ENCODE measurements at regions not wholly inside any gene's neighbourhood (a gene's known extent, or its start where the extent isn't known, plus 50 kb on each side); places are given as distances from the start of the nearest gene placed in this dataset.
A peak's percentile ranks its signal among the peaks of the same experiment; 100 is the strongest.

DNA sequence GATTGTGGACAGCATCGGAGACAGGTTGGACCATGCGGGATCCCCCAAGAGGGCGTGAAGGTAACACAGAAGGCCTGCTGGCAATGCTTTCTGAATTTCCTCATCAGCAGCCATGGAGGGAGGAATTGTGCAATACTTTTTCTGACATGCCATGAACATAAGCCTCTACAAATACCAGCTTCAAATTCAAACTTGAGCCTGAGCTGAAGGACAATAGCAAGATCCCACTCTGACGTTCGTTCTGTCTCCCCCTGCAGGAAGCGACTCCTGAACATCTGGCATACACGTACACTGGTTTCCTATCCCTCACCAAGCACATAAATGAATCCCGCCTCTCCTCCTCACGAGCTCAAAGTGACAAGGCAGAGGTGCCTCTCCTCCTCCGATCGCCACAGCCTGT, 312.2 kb downstream of the BRD1 start:
- Histone ChIP-seq H2BK5ac (ENCODE audit: low read depth, low read length, poor library complexity, severe bottlenecking) (no peak overlapping the region), H3K4me2 (ENCODE audit: low read depth, low read length) (no peak overlapping the region), H2BK120ac (ENCODE audit: low read depth, low read length) (no peak overlapping the region), H3K9me1 (ENCODE audit: insufficient read depth, low read length) (no peaks in the 10 kb centered on the region), H2BK15ac (ENCODE audit: low read depth, low read length) (no peak overlapping the region), H3K27me3 (ENCODE audit: control insufficient read depth, insufficient read depth, low read length) (no peaks in the 10 kb centered on the region), H3K36me3 (ENCODE audit: control insufficient read depth, insufficient read depth, low read length) (no peaks in the 10 kb centered on the region), H3K79me1 (ENCODE audit: low read depth in 1 of 2, low read length in 2 of 2) (no peaks in the 10 kb centered on the region), H3K9ac (ENCODE audit: low read depth, low read length) (no peak overlapping the region), H3K4me1 (ENCODE audit: control insufficient read depth, insufficient read depth, low read length) (no peaks in the 10 kb centered on the region), H3K4me3 (ENCODE audit: insufficient read depth, low read depth, low read length) (no peak overlapping the region), H3K4ac (ENCODE audit: low read depth, low read length) (no peak overlapping the region), H2AK9ac (replicated peaks; ENCODE audit: low read depth, low read length, poor library complexity) (no peak overlapping the region), H3K9me3 (ENCODE audit: control insufficient read depth, insufficient read depth, low read length) (peaks cover 36% of the 10 kb centered on the region), H4K91ac (ENCODE audit: insufficient read depth, low read depth, low read length) (no peak overlapping the region), H3K56ac (ENCODE audit: extremely low read depth, insufficient read depth, low read length) (no peak overlapping the region), H3K14ac (replicated peaks; ENCODE audit: low read depth, low read length) (no peak overlapping the region), H2BK20ac (ENCODE audit: low read depth, low read length) (no peak overlapping the region), H4K20me1 (ENCODE audit: insufficient read depth, low read length) (no peaks in the 10 kb centered on the region), H3K18ac (ENCODE audit: low read depth, low read length) (no peak overlapping the region), H4K5ac (ENCODE audit: low read depth, low read length) (no peak overlapping the region), H4K8ac (ENCODE audit: low read depth in 2 of 2, low read length in 2 of 2) (no peak overlapping the region), H2AFZ (replicated peaks; ENCODE audit: low read length, poor library complexity) (no peak overlapping the region), H3K23ac (ENCODE audit: low read depth, low read length) (no peak overlapping the region), H2AK5ac (ENCODE audit: low read depth, low read length) (no peak overlapping the region), H3K27ac (ENCODE audit: insufficient read depth, low read length) (no peak overlapping the region)
- TF ChIP-seq RFX5 (IDR thresholded peaks at IDR 0.05; ENCODE audit: low read depth, low read length) = no peak
- TF ChIP-seq CEBPB (IDR thresholded peaks at IDR 0.05; ENCODE audit: low read depth, low read length) = peak; percentile 70
- DNase-seq (no peak), ATAC-seq (ENCODE audit: low read depth) (no peak)
- POLR2A ChIA-PET (ENCODE audit: unreplicated experiment) = no interaction called here
- CTCF ChIA-PET = no interaction called here
- intact Hi-C loops (cut with micrococcal nuclease) (no loop called here), in situ Hi-C loops (cut with MboI; ENCODE audit: low sequenced_read_pairs) (no loop called here), dilution Hi-C loops (cut with HindIII; ENCODE audit: low sequenced_read_pairs, unreplicated experiment) (no loop called here)
- WGBS, 2 experiments (ENCODE audit: extremely low coverage in 2 of 2, insufficient read length in 1 of 2) = 44% methylated on average over 8 of the region's 11 CpGs; no CpG with 5 or more reads in 1 of the 2 experiments
- no TSS peak for BruUV-seq (replicated peaks)

Measured in IMR-90 (cell line).